HG03103 (cell line): ENCODE measurements at regions not wholly inside any gene's neighbourhood (a gene's known extent, or its start where the extent isn't known, plus 50 kb on each side); places are given as distances from the start of the nearest gene placed in this dataset.

Experiments used
- ATAC-seq: cut with Tn5 transposase; IDR thresholded peaks from one replicate; pipeline ENCODE4 v1.9.1; 2021; ENCODE audit warnings: low read depth; ENCODE audit not compliant: unreplicated experiment

- ATAC-seq = no peak
These were observed 122.9 kb upstream of the GOLIM4 start for GRCh38 chr3:168218600-168218999.

GRCh38 chr3:168216851-168217250 is 121.1 kb upstream of the GOLIM4 start:
- no peak for ATAC-seq

DNA sequence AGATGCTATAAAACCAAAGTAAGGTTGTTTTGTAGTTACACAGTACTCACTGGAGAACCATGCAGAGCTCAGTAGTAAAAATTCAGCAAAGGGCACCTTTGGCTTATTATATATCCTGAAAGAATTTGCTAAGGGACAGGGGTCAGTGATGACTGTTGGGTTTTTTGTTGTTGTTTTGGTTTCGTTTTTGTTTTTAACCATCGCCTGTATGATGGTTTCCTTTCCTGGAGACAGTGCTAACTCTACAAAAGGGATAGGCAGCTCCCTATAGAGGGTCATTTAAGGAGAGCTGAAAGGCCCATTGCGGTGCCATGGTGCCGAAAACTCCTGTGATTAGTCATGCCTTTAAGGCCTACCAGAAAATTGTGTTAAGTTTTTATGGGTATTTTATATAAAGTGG is 118.2 kb upstream of the GOLIM4 start:
- peak; percentile 77 for ATAC-seq

GRCh38 chr3:168212664-168213285 is 117.1 kb upstream of the GOLIM4 start:
- no peak for ATAC-seq

GRCh38 chr3:168205451-168205850 is 109.7 kb upstream of the GOLIM4 start:
- no peak for ATAC-seq

DNA sequence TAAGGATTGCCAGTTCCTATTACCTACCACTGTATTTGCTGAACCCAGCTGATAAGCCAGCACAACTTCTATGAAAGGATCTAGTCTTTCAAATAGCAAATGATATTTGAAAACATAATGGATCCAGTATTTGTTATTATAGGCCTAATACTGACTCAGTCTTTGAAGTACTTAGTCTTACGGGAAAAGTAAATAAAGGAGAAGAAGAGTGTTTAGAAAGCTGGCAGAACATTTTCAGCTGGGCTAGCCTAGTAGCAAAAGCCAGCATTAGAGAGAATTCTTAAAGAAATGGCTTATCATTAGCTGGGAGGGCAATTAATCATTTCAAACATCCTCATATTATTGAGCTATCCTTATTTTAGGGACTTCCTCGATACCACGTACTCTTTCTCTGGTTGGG is 101.4 kb upstream of the GOLIM4 start:
- ATAC-seq = no peak

GRCh38 chr3:168191856-168192255 is 96.1 kb upstream of the GOLIM4 start:
- ATAC-seq = no peak

GRCh38 chr3:168187233-168187632 is 91.5 kb upstream of the GOLIM4 start:
- no peak for ATAC-seq

DNA sequence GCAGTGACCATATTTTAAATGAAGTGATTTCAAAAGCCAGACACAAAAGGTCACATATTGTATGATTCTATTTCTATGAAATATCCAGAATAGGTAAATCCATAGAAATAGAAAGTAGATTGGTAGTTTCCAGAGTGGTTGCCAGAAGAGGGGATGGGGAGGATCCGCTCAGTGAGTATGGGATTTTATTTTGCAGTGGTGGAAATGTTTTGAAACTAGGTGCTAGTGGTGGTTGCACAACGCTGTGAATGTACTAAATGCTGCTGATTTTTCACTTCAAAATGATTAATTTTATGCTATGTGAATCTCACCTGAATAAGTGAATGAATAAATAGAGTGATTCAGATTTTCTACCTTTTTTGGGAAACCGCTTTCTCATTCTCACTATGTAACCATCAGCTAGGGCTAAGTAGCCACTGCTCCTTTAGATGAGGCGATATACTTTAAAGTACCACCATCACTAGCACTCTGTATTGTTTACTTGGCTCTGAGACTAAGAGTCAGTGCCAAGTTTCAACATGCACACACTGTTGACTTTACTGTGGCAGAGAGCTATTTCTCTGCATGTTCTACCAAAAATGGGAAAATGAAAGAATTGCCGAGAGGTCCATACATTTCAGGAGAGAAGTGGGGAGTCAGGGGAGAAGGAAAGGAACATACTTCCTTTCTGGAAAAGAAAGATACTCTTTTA is 90.7 kb upstream of the GOLIM4 start:
- no peak for ATAC-seq

- ATAC-seq = no peak
These were observed 88.0 kb upstream of the GOLIM4 start for GRCh38 chr3:168183774-168184173.

DNA sequence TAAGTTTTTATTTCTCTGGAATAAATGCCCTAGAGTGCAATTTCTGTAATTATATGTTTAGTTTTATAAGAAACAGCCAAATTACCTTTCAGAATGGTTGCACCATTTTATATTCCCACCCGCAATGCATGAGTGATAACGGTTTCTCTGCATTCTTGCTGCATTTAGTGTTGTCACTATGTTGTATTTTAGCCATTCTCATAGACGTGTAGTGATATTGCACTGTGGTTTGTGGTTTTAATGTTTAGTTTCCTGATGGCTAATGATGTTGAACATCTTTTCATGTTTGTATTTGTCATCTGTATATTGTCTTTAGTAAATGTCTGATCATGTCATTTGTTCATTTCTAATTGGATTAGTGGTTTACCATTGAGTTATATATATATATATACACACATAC is 73.0 kb upstream of the GOLIM4 start:
- ATAC-seq = no peak

GRCh38 chr3:168165390-168166269 is 69.9 kb upstream of the GOLIM4 start:
- peak; percentile 79 for ATAC-seq

- no peak for ATAC-seq
These were observed 66.4 kb upstream of the GOLIM4 start for GRCh38 chr3:168162172-168162571.

DNA sequence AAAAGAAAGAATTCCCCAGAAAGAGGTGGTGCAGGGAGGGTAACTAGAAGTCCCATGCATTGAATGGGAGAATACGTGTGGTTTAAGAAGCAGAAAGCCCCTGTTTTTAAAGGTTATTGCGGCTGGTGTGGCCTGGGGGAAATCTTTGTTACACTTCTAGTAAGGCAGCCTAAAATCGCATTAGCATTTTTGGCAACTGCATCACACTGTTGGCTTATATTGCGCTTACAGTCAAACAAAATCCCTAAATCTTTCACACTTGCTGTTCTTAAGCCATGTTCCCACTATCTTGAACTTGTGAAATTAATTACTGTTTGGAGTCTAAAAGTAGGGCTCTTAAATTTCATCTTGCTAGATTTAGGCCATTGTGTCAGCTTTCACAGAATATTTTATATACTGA is 66.0 kb upstream of the GOLIM4 start:
- no peak for ATAC-seq

- no peak for ATAC-seq
These were observed 62.2 kb upstream of the GOLIM4 start for GRCh38 chr3:168157903-168158302.

GRCh38 chr3:168157099-168157700 is 61.5 kb upstream of the GOLIM4 start:
- ATAC-seq = no peak

DNA sequence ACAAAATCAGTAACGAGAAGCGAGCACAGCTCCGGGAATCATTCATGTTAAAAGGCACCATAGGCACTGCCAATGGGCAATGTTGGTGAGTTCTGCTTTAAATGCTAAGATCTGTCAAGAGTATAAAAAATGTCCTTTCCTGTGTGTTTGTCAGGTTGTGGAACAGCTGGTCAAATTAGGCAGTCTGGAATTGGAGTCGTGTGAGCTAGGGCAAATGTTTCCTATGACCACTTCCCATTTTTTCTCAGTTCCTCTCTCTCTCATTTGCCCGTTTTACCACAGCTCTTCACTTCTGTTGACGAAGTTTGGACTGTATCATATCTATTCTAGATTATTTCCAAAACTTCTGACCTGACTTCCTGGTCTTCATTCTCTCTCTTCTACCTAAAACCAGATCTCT is 60.8 kb upstream of the GOLIM4 start:
- ATAC-seq = no peak

- ATAC-seq = no peak
These were observed 59.6 kb upstream of the GOLIM4 start for GRCh38 chr3:168155303-168155702.

- no peak for ATAC-seq
These were observed 58.4 kb upstream of the GOLIM4 start for GRCh38 chr3:168154089-168154488.

- ATAC-seq = no peak
These were observed 56.4 kb upstream of the GOLIM4 start for GRCh38 chr3:168152149-168152548.
